ENCODE measurements at regions not wholly inside any gene's neighbourhood (a gene's known extent, or its start where the extent isn't known, plus 50 kb on each side); places are given as distances from the start of the nearest gene placed in this dataset.

DNA sequence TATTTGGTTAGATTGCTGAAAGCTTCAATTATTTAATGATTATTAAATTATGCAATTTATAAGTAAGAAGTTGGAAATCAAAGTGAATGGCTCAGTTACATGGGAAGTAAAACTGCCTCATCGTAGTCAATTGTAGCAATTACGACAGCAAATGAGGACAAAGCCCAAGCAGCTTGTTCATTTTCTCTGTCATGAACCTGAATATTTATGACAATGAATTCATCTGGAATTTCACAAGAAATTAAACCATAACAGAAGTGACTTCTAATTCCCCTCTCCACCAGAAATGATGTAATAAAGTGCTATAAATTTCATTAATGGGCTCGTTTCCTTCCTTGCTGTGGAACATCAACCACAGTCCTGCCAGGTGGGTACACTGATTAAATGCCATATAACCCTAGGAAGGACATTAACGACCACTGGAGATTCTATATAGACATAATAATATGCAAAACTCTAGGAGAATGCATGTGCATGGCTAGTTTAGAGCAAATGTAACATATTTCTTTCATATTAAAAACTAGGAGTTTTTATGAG is 273.8 kb upstream of the DCBLD2 start:
- TF ChIP-seq, protein P1, sequence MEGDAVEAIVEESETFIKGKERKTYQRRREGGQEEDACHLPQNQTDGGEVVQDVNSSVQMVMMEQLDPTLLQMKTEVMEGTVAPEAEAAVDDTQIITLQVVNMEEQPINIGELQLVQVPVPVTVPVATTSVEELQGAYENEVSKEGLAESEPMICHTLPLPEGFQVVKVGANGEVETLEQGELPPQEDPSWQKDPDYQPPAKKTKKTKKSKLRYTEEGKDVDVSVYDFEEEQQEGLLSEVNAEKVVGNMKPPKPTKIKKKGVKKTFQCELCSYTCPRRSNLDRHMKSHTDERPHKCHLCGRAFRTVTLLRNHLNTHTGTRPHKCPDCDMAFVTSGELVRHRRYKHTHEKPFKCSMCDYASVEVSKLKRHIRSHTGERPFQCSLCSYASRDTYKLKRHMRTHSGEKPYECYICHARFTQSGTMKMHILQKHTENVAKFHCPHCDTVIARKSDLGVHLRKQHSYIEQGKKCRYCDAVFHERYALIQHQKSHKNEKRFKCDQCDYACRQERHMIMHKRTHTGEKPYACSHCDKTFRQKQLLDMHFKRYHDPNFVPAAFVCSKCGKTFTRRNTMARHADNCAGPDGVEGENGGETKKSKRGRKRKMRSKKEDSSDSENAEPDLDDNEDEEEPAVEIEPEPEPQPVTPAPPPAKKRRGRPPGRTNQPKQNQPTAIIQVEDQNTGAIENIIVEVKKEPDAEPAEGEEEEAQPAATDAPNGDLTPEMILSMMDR (IDR thresholded peaks at IDR 0.05) = no peak
- TF ChIP-seq POLR2A (IDR thresholded peaks at IDR 0.05) = no peak

Data from Peyer's patch (tissue), 4 donors.